ENCODE measurements at regions not wholly inside any gene's neighbourhood (a gene's known extent, or its start where the extent isn't known, plus 50 kb on each side); places are given as distances from the start of the nearest gene placed in this dataset.

DNA sequence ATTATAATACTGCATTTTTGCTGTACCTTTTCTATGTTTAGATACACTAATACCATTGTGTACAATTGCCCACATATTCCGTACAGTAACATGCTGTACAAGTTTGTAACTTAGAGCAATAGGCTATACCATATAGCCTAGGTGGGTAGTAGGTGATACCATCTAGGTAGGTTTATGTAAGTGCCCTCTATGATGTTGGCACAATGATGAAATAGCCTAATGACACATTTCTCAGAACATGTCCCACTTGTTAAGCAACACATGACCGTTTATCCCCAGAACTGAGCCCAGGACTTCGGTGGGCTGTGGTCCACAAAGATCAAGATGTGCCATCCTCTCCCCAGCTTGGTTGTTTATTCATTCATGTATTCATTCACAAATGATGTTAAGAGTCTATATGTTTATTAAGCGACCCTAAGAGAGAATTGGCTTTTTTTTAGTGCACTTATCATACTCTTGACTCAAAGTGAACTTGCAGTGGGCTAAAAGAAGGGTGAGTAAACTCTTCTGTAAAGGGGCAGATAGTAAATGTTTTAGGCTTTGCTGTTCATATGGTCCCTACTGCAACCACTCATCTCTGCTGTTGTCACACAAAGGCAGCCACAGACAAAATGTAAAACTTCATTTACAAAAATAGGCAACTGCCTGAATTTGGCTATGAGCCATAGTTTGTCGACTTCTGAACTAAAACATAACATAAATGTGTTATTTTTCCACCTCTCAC is 110.8 kb downstream of the NDUFA12 start:
- no peak for TF ChIP-seq CTCF (IDR thresholded peaks at IDR 0.05; ENCODE audit: partially characterized antibody, unreplicated experiment)
- no peak for DNase-seq
- Mint-ChIP-seq H3K27ac (ENCODE audit: unreplicated experiment) (no peak overlapping the region), H3K4me1 (ENCODE audit: low read depth, unreplicated experiment) (no peaks in the 10 kb centered on the region), H3K36me3 (ENCODE audit: unreplicated experiment) (no peaks in the 10 kb centered on the region), H3K9me3 (ENCODE audit: unreplicated experiment) (peaks cover 2% of the 10 kb centered on the region), H3K27me3 (ENCODE audit: unreplicated experiment) (peaks cover 2% of the 10 kb centered on the region), H3K4me3 (ENCODE audit: unreplicated experiment) (no peak overlapping the region)

DNA sequence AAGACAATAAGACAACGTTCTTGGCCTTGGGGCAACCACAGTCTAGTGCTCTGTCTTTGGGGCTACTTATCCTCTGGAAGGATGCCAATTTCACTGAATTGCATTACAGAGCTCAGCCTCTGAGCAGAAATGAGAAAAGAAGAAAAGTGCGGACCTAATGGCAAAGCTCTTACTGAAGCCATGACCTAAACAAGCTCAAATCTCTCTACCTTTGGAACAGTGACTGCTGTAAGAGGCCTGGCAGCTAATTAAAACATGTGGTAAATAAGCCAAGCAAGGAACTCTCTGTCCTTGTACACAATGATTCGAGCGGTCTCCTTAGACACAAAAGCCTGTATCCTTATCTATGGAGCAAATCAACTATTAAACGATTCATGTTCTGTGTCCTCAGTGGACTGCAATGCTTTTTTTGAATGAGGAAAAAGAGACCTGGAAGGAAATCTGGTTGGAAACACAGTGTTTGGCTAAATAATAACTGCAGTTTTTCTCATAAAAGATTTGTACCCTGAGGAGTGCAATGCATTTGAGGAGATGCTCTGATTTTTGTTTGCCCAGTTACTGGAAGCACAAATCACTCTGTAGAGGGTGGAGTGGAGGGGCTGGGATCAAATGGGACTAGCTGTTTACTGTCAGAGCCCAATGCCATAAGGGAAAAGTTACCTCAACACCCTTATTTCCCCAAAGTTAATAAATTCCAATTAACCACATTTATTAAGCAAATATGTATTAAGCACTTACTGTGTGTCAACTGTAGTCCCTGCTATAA is 113.9 kb downstream of the NDUFA12 start:
- no peak overlapping the region for H3K4me3 Mint-ChIP-seq (ENCODE audit: unreplicated experiment)
- H3K27ac Mint-ChIP-seq (ENCODE audit: unreplicated experiment), result no peak overlapping the region
- no peak for DNase-seq

DNA sequence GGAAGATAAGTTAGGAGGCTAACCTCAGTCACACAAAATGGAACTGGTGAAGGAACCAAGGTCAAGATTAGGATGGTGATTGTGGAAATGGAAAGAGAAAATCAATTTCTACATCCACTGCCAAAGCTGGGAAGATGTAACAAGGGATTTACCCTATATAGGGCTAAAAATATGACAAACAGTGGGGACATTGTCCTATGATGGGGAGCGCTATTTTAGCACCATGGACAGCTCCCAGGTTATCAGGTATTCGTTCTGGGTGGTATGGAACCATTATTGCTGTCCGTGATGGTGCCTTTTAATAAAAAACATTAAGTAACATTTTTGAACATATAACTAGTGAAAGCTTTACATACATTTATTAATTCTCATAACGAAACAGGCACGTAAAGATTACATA is 124.0 kb downstream of the NDUFA12 start:
- Mint-ChIP-seq H3K36me3 (ENCODE audit: unreplicated experiment) (no peaks in the 10 kb centered on the region), H3K27ac (ENCODE audit: unreplicated experiment) (no peak overlapping the region), H3K27me3 (ENCODE audit: unreplicated experiment) (peaks cover 2% of the 10 kb centered on the region), H3K9me3 (ENCODE audit: unreplicated experiment) (no peaks in the 10 kb centered on the region), H3K4me1 (ENCODE audit: low read depth, unreplicated experiment) (no peaks in the 10 kb centered on the region), H3K4me3 (ENCODE audit: unreplicated experiment) (no peak overlapping the region)
- no peak for TF ChIP-seq CTCF (IDR thresholded peaks at IDR 0.05; ENCODE audit: partially characterized antibody, unreplicated experiment)
- no peak for DNase-seq

More for the DNA sequence above, 113.9 kb downstream of the NDUFA12 start:
- Mint-ChIP-seq H3K27me3 (ENCODE audit: unreplicated experiment) (peaks cover 2% of the 10 kb centered on the region), H3K9me3 (ENCODE audit: unreplicated experiment) (peaks cover 2% of the 10 kb centered on the region), H3K36me3 (ENCODE audit: unreplicated experiment) (no peaks in the 10 kb centered on the region), H3K4me1 (ENCODE audit: low read depth, unreplicated experiment) (no peaks in the 10 kb centered on the region)
- no peak for TF ChIP-seq CTCF (IDR thresholded peaks at IDR 0.05; ENCODE audit: partially characterized antibody, unreplicated experiment)

GRCh38 chr12:94875525-94875924 is 128.0 kb downstream of the NDUFA12 start:
- Mint-ChIP-seq H3K4me1 (ENCODE audit: low read depth, unreplicated experiment) (peaks cover 1% of the 10 kb centered on the region), H3K36me3 (ENCODE audit: unreplicated experiment) (no peaks in the 10 kb centered on the region), H3K27me3 (ENCODE audit: unreplicated experiment) (peaks cover 10% of the 10 kb centered on the region), H3K9me3 (ENCODE audit: unreplicated experiment) (no peaks in the 10 kb centered on the region), H3K4me3 (ENCODE audit: unreplicated experiment) (peak overlapping the region; percentile 16), H3K27ac (ENCODE audit: unreplicated experiment) (no peak overlapping the region)
- no peak for DNase-seq
- no peak for TF ChIP-seq CTCF (IDR thresholded peaks at IDR 0.05; ENCODE audit: partially characterized antibody, unreplicated experiment)
